Tibial nerve (tissue), 4 donors: ENCODE measurements at regions not wholly inside any gene's neighbourhood (a gene's known extent, or its start where the extent isn't known, plus 50 kb on each side); places are given as distances from the start of the nearest gene placed in this dataset.

ENCODE experiments used
- DNase-seq, 2 donors: peaks; one replicate each; pipeline ENCODE4 v3.0.0-alpha.2; 2019; ENCODE audit warnings: low spot score in 2 of 2
- H3K27ac ChIP-seq, 4 donors: fragments of 200-600 bp; sonication (generic) in 3 of 4; one replicate each; pipeline ENCODE4 v1.5.1; 2017 to 2019; ENCODE audit warnings: mild to moderate bottlenecking in 1 of 4
- H3K27me3 ChIP-seq, 2 donors: fragments of 200-600 bp; sonication (generic) in 1 of 2; one replicate each; pipeline versions ENCODE4 v1.5.1 to v1.6.0; 2017 to 2019
- H3K36me3 ChIP-seq, 3 donors: fragments of 200-600 bp; sonication (generic); one replicate each; pipeline ENCODE4 v1.5.1; 2018 to 2019
- H3K4me1 ChIP-seq, 4 donors: fragments of 200-600 bp; sonication (generic) in 3 of 4; one replicate each; pipeline ENCODE4 v1.5.1; 2017 to 2019
- H3K4me3 ChIP-seq, 4 donors: fragments of 200-600 bp; sonication (generic) in 3 of 4; one replicate each; pipeline ENCODE4 v1.5.1; 2017 to 2019; ENCODE audit warnings: mild to moderate bottlenecking in 1 of 4, moderate library complexity in 1 of 4
- H3K9me3 ChIP-seq, 4 donors: fragments of 200-600 bp; sonication (generic) in 3 of 4; one replicate each; pipeline ENCODE4 v1.5.1; 2017 to 2019
- CTCF ChIP-seq, 5 experiments: fragments of 200-600 bp in 3 of 5; fragments of 450-650 bp in 2 of 5; sonication (generic) in 3 of 5; IDR thresholded peaks; one replicate each; pipeline ENCODE4 v1.5.1; 2016 to 2019; ENCODE audit warnings: antibody characterized with exemption in 5 of 5, mild to moderate bottlenecking in 3 of 5, moderate library complexity in 2 of 5
- EP300 ChIP-seq, 2 donors: sonication (generic); formaldehyde crosslinking; IDR thresholded peaks; one replicate each; pipeline ENCODE4 v1.6.1; 2017; ENCODE audit warnings: antibody characterized with exemption in 2 of 2, mild to moderate bottlenecking in 1 of 2
- POLR2A ChIP-seq, 2 donors: fragments of 450-650 bp; IDR thresholded peaks; one replicate each; pipeline ENCODE4 v1.6.1; 2017; ENCODE audit warnings: antibody characterized with exemption in 2 of 2, mild to moderate bottlenecking in 2 of 2, moderate library complexity in 2 of 2
- WGBS, 2 donors: methylation state at CpG; one replicate each; pipeline ENCODE4 v1.1.5; 2018; 5-methylcytosine and 5-hydroxymethylcytosine counted together

GRCh38 chr14:49019467-49020115, 566.6 kb downstream of the RPS29 start:
- Histone ChIP-seq H3K36me3 (no peaks in the 10 kb centered on the region), H3K27me3 (no peaks in the 10 kb centered on the region), H3K4me1 (no peaks in the 10 kb centered on the region), H3K27ac (no peak overlapping the region), H3K9me3 (no peaks in the 10 kb centered on the region), H3K4me3 (no peak overlapping the region)
- TF ChIP-seq CTCF (IDR thresholded peaks at IDR 0.05) (no peak), EP300 (IDR thresholded peaks at IDR 0.05) (no peak), POLR2A (IDR thresholded peaks at IDR 0.05) (no peak)
- DNase-seq, result no peak
- 36 to 53% methylated on average over 1 of the region's 1 CpG for WGBS, 2 donors

- no peaks in the 10 kb centered on the region for H3K27me3 ChIP-seq
- H3K36me3 ChIP-seq, result no peaks in the 10 kb centered on the region
- H3K27ac ChIP-seq, result no peak overlapping the region
- H3K4me1 ChIP-seq, result no peaks in the 10 kb centered on the region
- no peak for DNase-seq
- TF ChIP-seq EP300 (IDR thresholded peaks at IDR 0.05) (no peak), CTCF (IDR thresholded peaks at IDR 0.05) (no peak), POLR2A (IDR thresholded peaks at IDR 0.05) (no peak)
- H3K4me3 ChIP-seq, result no peak overlapping the region
- WGBS, 2 donors, result 49 to 61% methylated on average over 5 of the region's 5 CpGs
- no peaks in the 10 kb centered on the region for H3K9me3 ChIP-seq
Measured at GRCh38 chr14:49017447-49017846, 568.7 kb downstream of the RPS29 start.

- DNase-seq, result no peak
- H3K4me1 ChIP-seq, result no peaks in the 10 kb centered on the region
- TF ChIP-seq CTCF (IDR thresholded peaks at IDR 0.05) (no peak), POLR2A (IDR thresholded peaks at IDR 0.05) (no peak), EP300 (IDR thresholded peaks at IDR 0.05) (no peak)
- H3K27ac ChIP-seq, result no peak overlapping the region
- no peaks in the 10 kb centered on the region for H3K27me3 ChIP-seq
- H3K36me3 ChIP-seq, result no peaks in the 10 kb centered on the region
- H3K9me3 ChIP-seq, result no peaks in the 10 kb centered on the region
- WGBS, 2 donors, result 77 to 78% methylated on average over 2 of the region's 2 CpGs
- no peak overlapping the region for H3K4me3 ChIP-seq
Measured at GRCh38 chr14:49016381-49016780, 569.8 kb downstream of the RPS29 start.

GRCh38 chr14:49014476-49014875, 571.7 kb downstream of the RPS29 start:
- TF ChIP-seq EP300 (IDR thresholded peaks at IDR 0.05), result no peak
- no peak for TF ChIP-seq CTCF (IDR thresholded peaks at IDR 0.05)
- no peak for TF ChIP-seq POLR2A (IDR thresholded peaks at IDR 0.05)
- Histone ChIP-seq H3K36me3 (no peaks in the 10 kb centered on the region), H3K27ac (no peak overlapping the region), H3K27me3 (no peaks in the 10 kb centered on the region), H3K4me1 (no peaks in the 10 kb centered on the region), H3K4me3 (no peak overlapping the region), H3K9me3 (no peaks in the 10 kb centered on the region)
- no peak for DNase-seq
- 47% methylated on average over 3 of the region's 3 CpGs for WGBS, 2 donors

- no peak overlapping the region for H3K4me3 ChIP-seq
- no peaks in the 10 kb centered on the region for H3K36me3 ChIP-seq
- H3K4me1 ChIP-seq, result no peaks in the 10 kb centered on the region
- H3K27ac ChIP-seq, result no peak overlapping the region
- TF ChIP-seq CTCF (IDR thresholded peaks at IDR 0.05) (no peak), POLR2A (IDR thresholded peaks at IDR 0.05) (no peak), EP300 (IDR thresholded peaks at IDR 0.05) (no peak)
- WGBS, 2 donors, result 76 to 79% methylated on average over 3 of the region's 3 CpGs
- DNase-seq, result no peak
- H3K9me3 ChIP-seq, result no peaks in the 10 kb centered on the region
- no peaks in the 10 kb centered on the region for H3K27me3 ChIP-seq
Measured at GRCh38 chr14:49008363-49008762, 577.8 kb downstream of the RPS29 start.
